ENCODE measurements at regions not wholly inside any gene's neighbourhood (a gene's known extent, or its start where the extent isn't known, plus 50 kb on each side); places are given as distances from the start of the nearest gene placed in this dataset.

DNA sequence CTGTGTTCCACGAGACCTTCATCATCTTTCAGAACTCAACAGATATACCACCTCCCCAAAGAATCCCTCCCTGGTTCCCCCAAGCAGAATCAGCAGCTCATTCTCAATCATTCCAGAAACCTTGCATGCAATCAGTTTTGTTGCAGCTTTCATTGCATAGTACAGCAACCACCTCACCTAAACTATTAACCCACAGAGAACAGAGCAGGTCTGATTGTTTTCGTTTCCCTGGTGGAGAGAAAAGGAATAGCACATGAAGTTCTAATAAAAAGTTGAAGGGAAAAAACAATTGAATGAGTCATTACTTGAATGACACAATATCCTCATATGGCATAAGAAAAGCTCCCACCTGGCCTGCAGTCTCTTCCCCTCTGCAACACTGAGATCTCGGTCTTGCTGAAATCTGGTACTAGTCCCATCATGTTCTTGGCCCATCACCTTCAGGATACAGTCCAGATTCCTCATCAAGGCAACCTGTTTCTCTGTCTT is 147.1 kb upstream of the GDF10 start:
- TF ChIP-seq, protein P1, sequence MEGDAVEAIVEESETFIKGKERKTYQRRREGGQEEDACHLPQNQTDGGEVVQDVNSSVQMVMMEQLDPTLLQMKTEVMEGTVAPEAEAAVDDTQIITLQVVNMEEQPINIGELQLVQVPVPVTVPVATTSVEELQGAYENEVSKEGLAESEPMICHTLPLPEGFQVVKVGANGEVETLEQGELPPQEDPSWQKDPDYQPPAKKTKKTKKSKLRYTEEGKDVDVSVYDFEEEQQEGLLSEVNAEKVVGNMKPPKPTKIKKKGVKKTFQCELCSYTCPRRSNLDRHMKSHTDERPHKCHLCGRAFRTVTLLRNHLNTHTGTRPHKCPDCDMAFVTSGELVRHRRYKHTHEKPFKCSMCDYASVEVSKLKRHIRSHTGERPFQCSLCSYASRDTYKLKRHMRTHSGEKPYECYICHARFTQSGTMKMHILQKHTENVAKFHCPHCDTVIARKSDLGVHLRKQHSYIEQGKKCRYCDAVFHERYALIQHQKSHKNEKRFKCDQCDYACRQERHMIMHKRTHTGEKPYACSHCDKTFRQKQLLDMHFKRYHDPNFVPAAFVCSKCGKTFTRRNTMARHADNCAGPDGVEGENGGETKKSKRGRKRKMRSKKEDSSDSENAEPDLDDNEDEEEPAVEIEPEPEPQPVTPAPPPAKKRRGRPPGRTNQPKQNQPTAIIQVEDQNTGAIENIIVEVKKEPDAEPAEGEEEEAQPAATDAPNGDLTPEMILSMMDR (IDR thresholded peaks at IDR 0.05): peak in 3 of 6 experiments; percentile 17 to 25 (median 18)
- TF ChIP-seq POLR2A (IDR thresholded peaks at IDR 0.05): no peak
